HG03575 (cell line): ENCODE measurements at regions not wholly inside any gene's neighbourhood (a gene's known extent, or its start where the extent isn't known, plus 50 kb on each side); places are given as distances from the start of the nearest gene placed in this dataset.
"Not testable (repeated sequence)": the region's sequence is repeated elsewhere in the genome, so short reads cannot be mapped to it uniquely, and the experiment has no call there.

ENCODE experiments used
- ATAC-seq: cut with Tn5 transposase; IDR thresholded peaks from one replicate; pipeline ENCODE4 v1.9.1; 2021; ENCODE audit not compliant: unreplicated experiment, insufficient number of reproducible peaks, low FRiP score; ENCODE audit errors: extremely low read depth

DNA sequence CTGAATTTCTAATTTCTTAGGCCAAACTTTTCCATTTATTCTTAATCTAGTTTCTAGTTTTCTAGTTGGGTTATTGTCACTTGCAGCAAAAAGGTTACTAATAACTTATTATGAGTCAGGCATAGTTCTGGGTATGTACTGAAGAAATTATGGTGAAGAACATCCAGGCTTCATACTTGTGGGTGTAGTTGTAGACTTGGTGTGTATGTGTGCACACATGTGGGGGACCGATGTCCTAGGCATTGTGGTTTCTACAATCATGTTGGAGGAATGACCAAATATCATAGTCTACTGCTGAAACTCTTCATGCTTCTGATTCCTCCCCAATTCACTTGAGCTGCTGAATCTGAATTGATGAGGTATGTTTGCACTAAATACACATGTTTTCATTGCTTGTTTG is 141.2 kb downstream of the PMAIP1 start:
- no peak for ATAC-seq

DNA sequence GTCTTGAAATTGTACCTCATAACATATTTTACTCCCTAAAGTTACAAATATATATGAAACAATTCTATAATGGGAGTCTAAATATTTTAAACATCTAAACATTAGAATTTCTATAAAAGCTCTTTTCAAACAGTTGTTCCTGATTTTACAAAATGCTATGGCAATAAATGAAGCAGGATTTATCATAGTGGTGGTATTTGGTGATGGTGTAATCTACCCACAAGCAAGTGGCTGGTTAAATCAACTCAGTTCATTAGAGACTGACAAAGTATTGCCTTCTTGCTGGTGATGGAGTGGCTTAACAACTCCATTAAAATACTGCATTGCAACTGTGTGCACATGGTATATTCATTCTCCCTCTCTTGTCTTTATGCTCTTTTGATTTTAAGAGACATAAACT is 138.9 kb downstream of the PMAIP1 start:
- ATAC-seq: no peak

DNA sequence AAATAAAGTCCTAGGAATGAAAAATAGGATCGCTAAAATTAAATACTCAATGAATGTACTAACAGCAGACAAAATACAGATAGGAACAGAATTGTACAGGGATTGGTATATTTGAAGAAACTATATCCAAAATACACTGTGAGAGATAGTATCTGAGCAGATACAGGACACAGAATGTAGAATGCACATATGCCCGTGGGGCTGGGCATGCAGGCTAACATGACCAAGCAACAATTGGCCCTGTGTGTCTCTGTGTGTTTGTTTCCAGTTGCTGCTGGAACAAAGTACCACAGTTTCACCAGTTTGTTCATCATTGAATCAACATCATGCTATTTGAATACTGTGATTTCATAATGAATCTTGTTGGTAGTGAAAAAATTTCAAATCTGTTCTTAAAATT is 127.6 kb downstream of the PMAIP1 start:
- ATAC-seq: no peak

DNA sequence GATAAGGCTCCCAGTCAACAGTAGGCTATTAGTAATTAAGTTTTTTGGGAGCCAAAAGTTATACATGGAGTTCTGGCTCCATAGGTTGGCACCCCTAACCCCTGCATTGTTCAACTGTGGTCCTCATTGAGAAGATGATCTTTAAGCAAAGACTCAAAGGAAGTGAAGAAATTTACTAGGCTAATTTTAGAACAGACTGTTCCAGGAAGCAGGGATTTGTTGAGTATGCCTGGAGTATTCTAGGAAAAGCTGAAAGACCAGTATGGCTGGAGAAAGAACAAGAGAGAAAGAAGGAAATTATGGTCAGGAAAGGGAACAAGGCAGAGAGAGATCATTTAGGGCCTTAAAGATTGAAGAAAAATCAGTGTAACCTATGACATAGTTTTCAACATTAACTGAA is 125.1 kb downstream of the PMAIP1 start:
- no peak for ATAC-seq

DNA sequence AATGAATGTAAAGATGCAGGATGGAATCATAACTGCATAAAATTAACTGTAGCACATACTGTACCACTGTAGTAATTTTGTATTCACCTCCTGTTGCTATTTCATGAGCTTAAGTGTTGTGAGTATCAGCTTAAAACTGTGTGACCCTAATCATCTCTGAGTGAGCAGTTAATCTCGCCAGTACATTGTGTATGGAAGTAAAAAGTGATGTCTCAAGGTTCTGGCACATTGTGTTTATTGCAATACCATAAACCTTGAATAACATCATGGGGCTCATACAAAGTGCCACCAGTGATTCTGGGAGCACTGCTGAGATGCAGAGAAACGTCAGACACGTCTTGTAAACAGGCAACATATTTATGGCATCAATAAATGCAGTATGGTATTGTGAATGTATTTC is 124.5 kb downstream of the PMAIP1 start:
- ATAC-seq: no peak

DNA sequence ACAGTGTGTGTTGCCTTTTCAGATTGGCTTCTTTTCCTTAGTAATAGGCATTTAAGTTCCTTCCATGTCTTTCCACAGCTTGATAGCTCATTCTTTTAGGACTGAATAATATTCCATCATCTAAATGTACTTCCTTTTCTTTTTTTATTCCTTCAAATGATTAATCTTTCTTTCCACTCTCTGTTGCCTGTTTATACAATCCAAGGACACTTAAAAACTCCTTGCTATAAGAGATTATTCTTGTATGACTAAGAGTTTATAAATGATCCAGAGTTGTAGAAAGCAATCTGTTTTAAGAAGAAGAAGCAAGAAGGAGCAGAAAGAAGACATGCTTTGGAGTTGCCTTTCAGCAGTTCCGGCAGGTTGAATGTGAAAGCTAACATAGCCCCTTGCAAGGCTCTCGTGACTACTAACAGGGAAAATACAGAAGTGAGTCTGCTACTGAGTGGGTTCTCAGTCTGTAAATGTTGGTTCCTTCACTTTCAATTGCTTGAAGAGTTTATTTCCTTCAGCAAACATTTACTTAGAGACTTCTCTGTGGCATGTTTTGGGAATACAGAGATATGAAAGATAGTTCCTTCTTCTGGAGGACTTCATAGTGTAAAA is 123.0 kb downstream of the PMAIP1 start:
- ATAC-seq: peak; percentile 55

DNA sequence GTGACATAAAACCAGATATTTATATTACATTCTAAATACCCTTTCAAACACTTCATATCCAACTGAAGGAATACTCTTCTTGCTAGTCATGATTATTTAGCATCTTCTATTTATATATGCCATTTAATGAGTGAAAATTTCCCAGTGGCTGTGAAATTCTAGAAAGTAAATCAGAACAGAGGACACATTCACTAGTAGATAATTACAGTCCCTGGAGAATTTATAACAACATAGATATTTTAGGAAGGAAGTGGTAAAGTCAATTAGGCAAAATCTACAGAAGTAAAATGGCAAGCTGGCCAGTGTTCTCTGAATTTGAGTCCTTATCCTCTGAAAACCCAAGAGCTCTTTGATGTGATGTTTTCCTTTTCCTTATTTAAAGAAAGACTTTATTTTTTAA is 121.8 kb downstream of the PMAIP1 start:
- no peak for ATAC-seq

DNA sequence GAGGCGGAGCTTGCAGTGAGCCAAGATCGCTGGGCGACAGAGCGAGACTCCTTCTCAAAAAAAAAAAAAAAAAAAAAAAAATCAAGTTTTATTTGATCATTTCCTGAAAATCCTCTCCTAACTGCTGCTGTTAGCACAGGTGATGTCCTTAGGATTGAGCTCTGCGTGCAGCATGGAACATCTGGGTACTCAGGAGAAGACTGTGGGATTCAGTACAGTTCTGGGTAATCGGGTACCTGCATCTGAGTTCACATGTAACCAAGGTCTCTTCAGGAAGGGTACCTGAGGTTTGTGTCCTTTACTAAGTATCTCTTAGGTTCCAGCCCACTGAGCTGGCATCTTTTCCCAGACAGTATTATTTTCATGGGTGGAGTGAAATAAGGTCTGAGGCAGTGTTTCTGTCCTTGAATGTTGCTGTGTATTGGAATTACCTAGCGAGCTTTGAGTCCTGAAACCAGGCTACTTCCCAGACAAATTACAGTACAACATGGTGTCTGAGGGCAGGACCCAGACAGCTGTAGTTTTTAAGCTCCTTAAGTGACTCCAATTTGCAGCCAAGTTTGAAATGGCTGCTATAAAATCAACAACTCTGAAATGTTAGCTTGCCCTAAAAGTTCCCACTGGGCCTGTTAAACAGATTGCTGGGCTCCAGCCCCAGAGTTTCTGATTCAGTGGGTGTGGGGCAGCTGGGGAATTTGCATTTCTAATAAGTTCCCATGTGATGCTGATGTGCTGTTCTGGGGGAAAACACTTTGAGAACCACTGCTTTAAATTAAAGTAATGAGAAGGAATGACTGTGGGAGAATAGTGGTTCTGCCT is 120.5 kb downstream of the PMAIP1 start:
- ATAC-seq: no peak

DNA sequence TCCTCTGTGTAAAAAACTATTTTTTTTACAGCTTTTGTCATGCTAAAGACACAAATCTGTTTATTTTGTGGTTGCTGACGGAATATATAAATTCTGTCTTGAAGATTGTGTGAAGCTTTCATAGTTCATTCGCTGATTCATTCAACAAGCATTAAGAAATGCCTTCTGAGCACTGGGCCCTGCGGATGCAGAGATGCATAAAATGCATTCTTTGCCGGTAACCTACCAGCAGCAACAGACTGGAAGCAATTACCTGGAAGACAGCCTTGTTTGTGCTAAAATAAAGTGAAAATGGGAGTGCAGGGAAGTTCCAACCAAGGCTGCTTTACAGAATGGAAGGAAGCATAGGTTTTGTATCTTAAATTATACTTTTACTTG is 119.7 kb downstream of the PMAIP1 start:
- ATAC-seq: no peak

DNA sequence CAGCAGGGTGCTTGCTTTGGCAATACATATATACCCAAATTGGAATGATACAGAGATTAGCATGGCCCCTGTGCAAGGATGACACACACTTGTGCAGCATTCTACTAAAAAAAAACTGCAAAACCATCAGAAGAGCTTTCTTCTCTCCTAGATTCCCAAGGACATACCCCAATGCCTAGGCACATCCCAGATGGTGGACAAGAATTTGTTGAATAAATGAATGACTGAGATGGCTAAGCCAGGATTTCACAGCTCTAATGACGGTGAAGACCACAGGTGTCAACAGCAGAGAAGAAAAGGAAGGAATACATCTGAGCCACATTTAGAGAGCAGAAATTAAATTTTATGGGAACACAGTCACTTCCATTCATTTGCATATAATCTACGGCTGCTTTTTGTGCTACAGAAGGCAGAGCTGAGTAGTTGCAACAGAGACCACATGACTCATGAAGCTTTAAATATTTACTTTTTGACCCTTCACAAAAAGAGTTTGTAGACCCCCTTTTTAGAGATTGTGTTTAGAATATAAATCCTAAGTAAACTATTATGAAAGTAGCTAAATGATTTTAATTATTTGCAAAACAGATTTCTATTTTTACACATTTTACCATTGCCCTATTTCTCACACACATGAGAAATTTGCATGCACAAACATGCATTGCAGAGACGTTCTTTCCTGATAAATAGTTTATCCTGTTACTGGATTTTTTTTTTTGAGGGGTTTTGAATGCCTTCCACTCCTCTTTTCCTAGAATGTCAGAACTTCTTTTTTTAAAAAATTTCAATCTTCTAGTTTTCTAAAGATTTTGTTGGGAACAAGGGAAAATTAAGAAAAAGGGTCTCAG is 119.0 kb downstream of the PMAIP1 start:
- ATAC-seq: no peak

DNA sequence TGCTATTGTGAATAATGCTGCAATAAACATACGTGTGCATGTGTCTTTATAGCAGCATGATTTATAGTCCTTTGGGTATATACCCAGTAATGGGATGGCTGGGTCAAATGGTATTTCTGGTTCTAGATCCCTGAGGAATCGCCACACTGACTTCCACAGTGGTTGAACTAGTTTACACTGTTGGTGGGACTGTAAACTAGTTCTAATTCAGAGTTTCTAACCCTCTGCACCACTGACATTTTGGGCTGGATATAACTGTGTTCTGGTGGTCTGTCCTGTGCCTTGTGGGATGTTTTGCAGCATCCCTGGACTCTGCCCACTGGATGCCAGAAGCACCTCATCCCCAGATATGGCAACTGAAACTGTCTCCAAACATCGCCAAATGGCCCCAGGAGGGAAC is 118.3 kb downstream of the PMAIP1 start:
- not testable (repeated sequence) for ATAC-seq

DNA sequence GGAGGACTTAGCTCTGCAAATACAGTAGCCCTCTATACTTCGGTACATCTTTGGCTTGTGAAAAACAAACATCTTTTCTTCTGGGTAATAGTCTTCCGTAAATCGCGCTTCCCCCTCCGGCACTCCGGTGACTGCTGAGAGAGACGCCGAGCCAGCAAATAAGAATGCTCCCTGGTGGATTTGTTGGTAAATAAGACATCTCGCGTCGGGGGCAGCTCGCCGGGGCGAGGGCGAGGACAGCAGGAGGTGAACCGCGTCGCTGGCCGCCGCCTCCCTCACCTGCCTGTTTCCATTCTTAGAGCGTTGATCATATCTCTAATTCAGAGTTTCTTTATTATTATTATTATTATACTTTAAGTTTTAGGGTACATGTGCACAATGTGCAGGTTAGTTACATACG is 117.6 kb downstream of the PMAIP1 start:
- no peak for ATAC-seq

DNA sequence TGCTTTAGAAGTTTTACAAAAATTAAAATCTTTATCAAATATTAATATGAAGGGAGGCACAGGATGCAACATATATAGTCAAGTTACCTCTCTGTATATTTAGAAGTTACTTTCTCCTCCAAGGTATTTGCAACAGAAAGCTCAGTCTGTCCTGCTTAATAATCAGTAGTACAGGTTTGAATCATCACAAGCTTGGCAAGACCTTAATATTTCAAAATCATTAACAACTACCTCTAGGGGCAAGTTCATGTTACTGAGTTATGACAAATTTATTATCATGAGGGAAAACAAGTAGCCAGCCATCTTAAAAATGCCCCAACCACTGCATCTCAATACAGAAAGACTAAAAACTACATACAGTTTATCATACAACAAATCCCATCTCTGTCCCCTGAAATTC is 116.0 kb downstream of the PMAIP1 start:
- ATAC-seq: not testable (repeated sequence)

DNA sequence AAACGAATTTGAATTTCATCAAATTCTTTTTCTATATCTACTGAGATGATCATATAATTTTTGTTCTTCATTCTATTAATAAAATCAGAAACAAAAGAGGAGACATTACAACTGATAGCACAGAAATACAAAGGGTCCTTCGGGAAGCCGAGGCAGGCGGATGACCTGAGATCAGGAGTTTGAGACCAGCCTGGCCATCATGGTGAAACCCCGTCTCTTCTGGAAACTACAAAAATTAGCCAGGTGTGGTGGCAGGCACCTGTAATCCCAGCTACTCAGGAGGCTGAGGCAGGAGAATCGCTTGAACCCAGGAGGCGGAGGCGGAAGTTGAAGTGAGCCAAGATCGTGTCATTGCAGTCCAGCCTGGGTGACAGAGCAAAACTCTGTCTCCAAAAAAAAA is 113.4 kb downstream of the PMAIP1 start:
- not testable (repeated sequence) for ATAC-seq

DNA sequence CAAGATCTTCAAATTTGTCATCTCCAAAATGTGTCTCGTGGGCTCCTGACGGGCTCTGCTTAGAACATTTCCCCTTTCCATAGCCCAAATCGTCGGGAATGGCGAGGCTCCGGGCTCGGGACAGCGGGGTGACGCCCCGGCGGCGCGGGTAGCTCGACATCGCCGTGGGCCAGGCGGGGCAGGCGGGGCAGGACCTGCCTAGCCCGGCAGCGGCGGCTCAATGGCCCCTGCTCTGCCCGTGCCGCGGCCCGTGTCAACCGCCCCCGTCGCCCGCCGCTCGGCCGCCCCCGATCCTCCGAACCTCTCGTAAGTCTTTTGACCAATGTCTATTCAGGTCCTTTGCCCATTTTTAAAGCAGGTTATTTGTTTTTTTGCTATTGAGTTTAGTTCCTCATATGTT is 111.2 kb downstream of the PMAIP1 start:
- no peak for ATAC-seq

DNA sequence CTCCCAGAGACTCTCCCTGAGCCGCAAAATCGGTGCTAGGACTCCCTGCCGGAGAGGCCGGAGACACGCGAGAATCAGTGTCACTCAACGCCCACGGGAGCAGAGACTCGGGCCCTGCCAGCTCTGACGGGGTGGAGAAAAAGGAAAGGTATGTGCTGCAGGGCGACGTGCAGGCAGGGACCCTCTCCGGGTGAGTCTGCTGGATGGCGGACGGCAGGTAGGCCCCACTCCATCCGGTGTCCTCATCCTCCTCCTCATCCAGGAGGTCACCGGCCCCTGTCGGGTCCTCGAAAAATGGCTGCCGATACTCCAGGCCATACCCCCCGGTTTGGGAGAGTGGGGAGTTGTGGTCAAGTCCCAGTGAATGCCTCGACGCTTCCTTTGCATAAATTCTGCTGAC is 110.7 kb downstream of the PMAIP1 start:
- ATAC-seq: no peak

DNA sequence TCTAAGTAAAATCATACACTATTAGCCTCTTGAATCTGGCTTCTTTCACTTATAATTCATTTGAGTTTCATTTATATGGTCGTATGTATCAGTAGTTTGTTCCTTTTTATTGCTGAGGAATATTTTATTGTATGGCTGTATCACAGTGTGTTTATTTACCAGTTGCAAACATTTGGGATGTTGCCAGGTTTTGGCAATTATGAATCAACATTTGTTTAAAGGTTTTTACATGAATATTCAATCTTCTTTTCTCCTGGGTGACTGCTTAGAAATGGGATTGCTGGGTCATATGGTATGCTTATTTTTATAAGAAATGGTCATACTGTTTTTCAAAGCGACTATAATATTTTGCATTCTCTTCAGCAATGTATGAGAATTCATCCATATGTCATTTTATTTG is 107.9 kb downstream of the PMAIP1 start:
- no peak for ATAC-seq

DNA sequence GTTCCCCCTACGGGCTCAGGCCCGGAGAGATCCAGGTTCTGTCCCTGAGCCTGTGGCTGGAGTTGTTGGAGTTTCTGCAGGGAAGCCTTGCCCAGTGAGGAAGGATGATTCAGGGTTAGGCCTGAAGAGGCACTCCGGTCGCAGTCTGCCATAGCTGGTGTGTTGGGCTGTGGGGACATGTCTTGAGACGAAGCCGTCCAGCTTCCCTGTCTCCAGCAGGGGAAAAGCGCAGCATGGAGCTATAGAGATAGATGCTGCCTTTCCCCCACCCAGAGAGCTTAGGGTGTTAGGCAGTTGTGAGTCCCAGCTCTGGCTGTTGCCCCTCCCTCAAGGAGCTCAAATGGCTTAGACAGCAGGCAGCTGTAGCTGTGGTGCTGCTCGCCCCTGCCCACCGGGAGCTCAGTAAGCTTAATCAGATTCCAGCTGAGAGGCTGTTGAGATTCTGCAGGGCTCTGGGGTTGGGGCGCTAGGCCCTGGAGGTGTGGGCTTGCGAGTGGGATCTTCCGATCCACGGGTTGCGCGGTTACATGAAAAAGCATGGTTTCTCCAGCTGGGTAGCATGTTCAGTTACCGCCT is 103.9 kb downstream of the PMAIP1 start:
- ATAC-seq: no peak

DNA sequence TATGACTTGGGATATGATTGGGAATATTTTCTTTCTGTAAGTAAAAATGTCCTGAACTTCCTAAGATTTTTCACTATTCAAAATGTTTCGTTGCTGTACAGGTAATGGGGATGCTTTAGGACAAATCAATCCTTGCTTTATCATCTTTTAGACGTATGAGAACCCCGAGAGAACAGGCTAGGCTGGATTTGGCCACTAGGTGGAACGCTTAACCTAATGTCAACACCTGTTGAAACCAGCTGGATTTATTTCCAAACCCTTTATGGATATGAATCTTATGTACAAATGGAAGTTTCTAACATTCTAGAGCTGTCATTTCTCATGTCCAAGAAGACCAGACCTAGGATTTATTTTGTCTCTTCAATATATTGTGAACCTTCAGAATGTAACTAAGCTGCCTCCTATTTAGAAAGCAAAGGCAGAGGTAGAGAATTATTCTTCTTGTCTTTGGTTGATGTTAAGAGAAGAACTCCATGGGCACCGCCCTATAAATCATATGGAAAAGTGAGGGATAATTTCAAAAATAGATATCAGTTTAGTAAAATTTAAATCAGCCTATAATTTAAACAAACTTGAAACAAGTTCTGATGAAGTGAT is 96.7 kb downstream of the PMAIP1 start:
- ATAC-seq: no peak
